ENCODE measurements at regions not wholly inside any gene's neighbourhood (a gene's known extent, or its start where the extent isn't known, plus 50 kb on each side); places are given as distances from the start of the nearest gene placed in this dataset.

DNA sequence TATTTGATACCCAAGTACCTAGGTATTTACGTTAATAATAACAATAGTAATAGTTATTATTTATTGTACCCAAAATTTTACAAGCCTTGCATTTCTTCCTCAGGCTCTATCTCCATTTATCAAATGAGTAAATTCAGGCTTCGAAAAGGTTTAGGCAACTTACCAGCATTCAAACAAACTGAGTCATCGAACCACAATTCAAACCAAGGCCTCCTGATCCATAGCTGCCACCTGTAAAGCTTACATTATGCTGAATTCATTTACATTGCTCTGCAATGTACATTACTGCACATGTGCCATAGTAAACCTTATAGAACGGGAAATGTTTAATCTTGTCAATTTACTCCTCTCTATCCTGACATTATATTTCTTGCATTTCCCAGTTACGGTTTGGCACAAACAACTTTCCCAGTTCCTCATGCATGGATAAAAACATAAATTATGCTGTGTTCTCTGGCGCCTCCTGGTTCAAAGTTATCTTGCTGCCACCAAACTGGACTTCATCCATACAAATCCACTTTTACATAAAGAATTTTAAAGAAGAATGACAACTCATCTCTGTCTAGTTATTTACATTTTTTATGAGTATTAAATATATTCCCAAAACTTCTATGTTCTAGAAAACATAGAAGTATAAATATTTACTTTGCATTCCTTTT lies 360.6 kb upstream of the SOX9 start:
- TF ChIP-seq POLR2AphosphoS2 (conservative IDR thresholded peaks at IDR 0.05; ENCODE audit: low read length) = no peak
- no peak for TF ChIP-seq HOXA7 (CRISPR knock-in tag; IDR thresholded peaks at IDR 0.05)
- TF ChIP-seq, protein P1, sequence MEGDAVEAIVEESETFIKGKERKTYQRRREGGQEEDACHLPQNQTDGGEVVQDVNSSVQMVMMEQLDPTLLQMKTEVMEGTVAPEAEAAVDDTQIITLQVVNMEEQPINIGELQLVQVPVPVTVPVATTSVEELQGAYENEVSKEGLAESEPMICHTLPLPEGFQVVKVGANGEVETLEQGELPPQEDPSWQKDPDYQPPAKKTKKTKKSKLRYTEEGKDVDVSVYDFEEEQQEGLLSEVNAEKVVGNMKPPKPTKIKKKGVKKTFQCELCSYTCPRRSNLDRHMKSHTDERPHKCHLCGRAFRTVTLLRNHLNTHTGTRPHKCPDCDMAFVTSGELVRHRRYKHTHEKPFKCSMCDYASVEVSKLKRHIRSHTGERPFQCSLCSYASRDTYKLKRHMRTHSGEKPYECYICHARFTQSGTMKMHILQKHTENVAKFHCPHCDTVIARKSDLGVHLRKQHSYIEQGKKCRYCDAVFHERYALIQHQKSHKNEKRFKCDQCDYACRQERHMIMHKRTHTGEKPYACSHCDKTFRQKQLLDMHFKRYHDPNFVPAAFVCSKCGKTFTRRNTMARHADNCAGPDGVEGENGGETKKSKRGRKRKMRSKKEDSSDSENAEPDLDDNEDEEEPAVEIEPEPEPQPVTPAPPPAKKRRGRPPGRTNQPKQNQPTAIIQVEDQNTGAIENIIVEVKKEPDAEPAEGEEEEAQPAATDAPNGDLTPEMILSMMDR (IDR thresholded peaks at IDR 0.05) = 0 out of 3 replicates have a peak, but pooled peaks have one; percentile 6
- no peak for TF ChIP-seq SREBF2 (IDR thresholded peaks at IDR 0.05)
- TF ChIP-seq HDAC2 (IDR thresholded peaks at IDR 0.05) = no peak
- TF ChIP-seq SMC3 (IDR thresholded peaks at IDR 0.05) = no peak
- no peak for TF ChIP-seq MAFK (IDR thresholded peaks at IDR 0.05; ENCODE audit: partially characterized antibody)
- TF ChIP-seq, protein P2, sequence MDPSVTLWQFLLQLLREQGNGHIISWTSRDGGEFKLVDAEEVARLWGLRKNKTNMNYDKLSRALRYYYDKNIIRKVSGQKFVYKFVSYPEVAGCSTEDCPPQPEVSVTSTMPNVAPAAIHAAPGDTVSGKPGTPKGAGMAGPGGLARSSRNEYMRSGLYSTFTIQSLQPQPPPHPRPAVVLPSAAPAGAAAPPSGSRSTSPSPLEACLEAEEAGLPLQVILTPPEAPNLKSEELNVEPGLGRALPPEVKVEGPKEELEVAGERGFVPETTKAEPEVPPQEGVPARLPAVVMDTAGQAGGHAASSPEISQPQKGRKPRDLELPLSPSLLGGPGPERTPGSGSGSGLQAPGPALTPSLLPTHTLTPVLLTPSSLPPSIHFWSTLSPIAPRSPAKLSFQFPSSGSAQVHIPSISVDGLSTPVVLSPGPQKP (IDR thresholded peaks at IDR 0.05; ENCODE audit: low read depth, low read length) = no peak
- no peak for TF ChIP-seq POLR2A (IDR thresholded peaks at IDR 0.05; ENCODE audit: low read length)
- TF ChIP-seq RCOR1 (IDR thresholded peaks at IDR 0.05; ENCODE audit: low read depth, low read length) = no peak
